Colonic mucosa (tissue), 4 donors: ENCODE measurements at regions not wholly inside any gene's neighbourhood (a gene's known extent, or its start where the extent isn't known, plus 50 kb on each side); places are given as distances from the start of the nearest gene placed in this dataset.
"Not testable (repeated sequence)": the region's sequence is repeated elsewhere in the genome, so short reads cannot be mapped to it uniquely, and the experiment has no call there.

ENCODE experiments used
- DNase-seq: peaks from one replicate; pipeline ENCODE4 v3.0.0-alpha.2; 2020
- H3K27ac ChIP-seq: fragments of 200-600 bp; one replicate; pipeline ENCODE4 v1.8.0; 2021
- H3K27me3 ChIP-seq: fragments of 200-600 bp; one replicate; pipeline ENCODE4 v1.8.0; 2021
- H3K36me3 ChIP-seq: fragments of 200-600 bp; one replicate; pipeline ENCODE4 v1.8.0; 2021
- H3K4me1 ChIP-seq: fragments of 200-600 bp; one replicate; pipeline ENCODE4 v1.8.0; 2021; ENCODE audit warnings: mild to moderate bottlenecking
- H3K4me3 ChIP-seq: fragments of 200-600 bp; one replicate; pipeline ENCODE4 v1.8.0; 2021
- H3K9ac ChIP-seq, 2 donors: one replicate each; pipeline ENCODE4 v1.7.0; 2013; ENCODE audit warnings: control low read depth in 2 of 2, low read depth in 2 of 2, low read length in 2 of 2
- H3K9me3 ChIP-seq: fragments of 200-600 bp; one replicate; pipeline ENCODE4 v1.8.0; 2021
- CTCF ChIP-seq: fragments of 200-600 bp; IDR thresholded peaks from one replicate; pipeline ENCODE4 v1.8.0; 2022; ENCODE audit warnings: antibody characterized with exemption, mild to moderate bottlenecking
- intact Hi-C: fragments of 100-400 bp; cut with DNase I; formaldehyde crosslinking; loops from one replicate; pipeline ENCODE4 v1.14.1; 2022
- donor health status: healthy.
- donor health status: DM: no; HTN: no; CAD: no.
- donor health status: DM: no; HTN: no; CAD: no.

DNA sequence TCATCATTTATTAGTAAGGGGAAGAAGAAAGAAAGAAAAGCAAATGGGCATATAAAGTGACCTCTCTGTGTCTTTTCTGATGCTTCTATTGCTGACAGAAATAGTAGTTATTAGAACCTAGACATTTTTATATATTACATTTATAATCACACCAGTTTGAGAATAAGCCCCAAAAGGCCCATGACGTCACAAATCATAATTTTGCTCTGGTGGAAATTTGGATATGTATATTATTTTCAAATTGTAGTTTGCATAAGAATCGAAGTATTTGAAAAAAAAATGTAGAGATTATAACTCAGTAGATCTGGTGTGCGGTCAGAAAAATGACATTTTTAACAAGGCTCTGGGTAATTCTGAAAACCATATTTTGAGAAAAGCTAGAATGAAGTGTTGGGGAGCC, 101.2 kb upstream of the STEAP1 start:
- H3K4me3 ChIP-seq: no peak overlapping the region
- H3K9me3 ChIP-seq: no peaks in the 10 kb centered on the region
- no peaks in the 10 kb centered on the region for H3K4me1 ChIP-seq
- no peaks in the 10 kb centered on the region for H3K36me3 ChIP-seq
- H3K9ac ChIP-seq: no peak overlapping the region
- TF ChIP-seq CTCF: no peak
- no peak for DNase-seq
- no peaks in the 10 kb centered on the region for H3K27me3 ChIP-seq
- intact Hi-C loops: no loop called here
- no peak overlapping the region for H3K27ac ChIP-seq

- Histone ChIP-seq H3K9ac (no peak overlapping the region), H3K4me1 (no peaks in the 10 kb centered on the region), H3K27ac (no peak overlapping the region), H3K27me3 (no peaks in the 10 kb centered on the region), H3K36me3 (no peaks in the 10 kb centered on the region), H3K9me3 (no peaks in the 10 kb centered on the region), H3K4me3 (no peak overlapping the region)
- intact Hi-C loops: no loop called here
- TF ChIP-seq CTCF: no peak
- DNase-seq: no peak
These were observed 93.2 kb upstream of the STEAP1 start for GRCh38 chr7:90061077-90061476.

GRCh38 chr7:90064370-90064769, 89.9 kb upstream of the STEAP1 start:
- Histone ChIP-seq H3K4me1 (no peaks in the 10 kb centered on the region), H3K9me3 (no peaks in the 10 kb centered on the region), H3K36me3 (no peaks in the 10 kb centered on the region), H3K27ac (no peak overlapping the region), H3K27me3 (no peaks in the 10 kb centered on the region), H3K9ac (no peak overlapping the region), H3K4me3 (no peak overlapping the region)
- intact Hi-C loops: no loop called here
- no peak for TF ChIP-seq CTCF
- no peak for DNase-seq

DNA sequence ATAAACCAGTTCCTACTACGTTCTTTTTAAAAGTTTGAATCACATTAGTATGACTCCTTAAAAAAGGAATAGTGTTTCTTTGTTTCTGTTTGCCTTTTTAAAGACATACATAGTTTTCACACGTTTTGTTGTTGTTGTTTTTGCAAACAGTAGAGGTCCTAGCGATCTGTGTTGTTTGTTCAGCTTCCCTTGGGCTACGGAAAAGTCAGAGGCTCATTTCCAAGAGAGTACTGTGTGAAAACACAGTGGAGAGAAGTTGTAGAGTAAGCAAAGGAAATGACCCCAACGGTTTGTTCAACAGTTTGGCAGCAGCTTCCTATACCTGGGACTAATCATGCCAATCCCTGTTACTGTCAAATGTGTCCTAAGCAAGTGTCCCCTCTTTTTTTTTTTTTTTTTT, 87.1 kb upstream of the STEAP1 start:
- Histone ChIP-seq H3K9ac (no peak overlapping the region), H3K4me3 (no peak overlapping the region), H3K36me3 (no peaks in the 10 kb centered on the region), H3K27me3 (no peaks in the 10 kb centered on the region), H3K9me3 (no peaks in the 10 kb centered on the region), H3K27ac (no peak overlapping the region), H3K4me1 (no peaks in the 10 kb centered on the region)
- no peak for TF ChIP-seq CTCF
- DNase-seq: no peak
- intact Hi-C loops: no loop called here

- H3K9me3 ChIP-seq, H3K4me1 ChIP-seq, H3K27ac ChIP-seq, H3K27me3 ChIP-seq, intact Hi-C loops, H3K9ac ChIP-seq, H3K4me3 ChIP-seq, H3K36me3 ChIP-seq: not testable (repeated sequence)
- peak; percentile 45 for DNase-seq
These were observed 84.0 kb upstream of the STEAP1 start for GRCh38 chr7:90070238-90070637.

GRCh38 chr7:90078921-90079320, 75.3 kb upstream of the STEAP1 start:
- Histone ChIP-seq H3K36me3 (no peaks in the 10 kb centered on the region), H3K9me3 (no peaks in the 10 kb centered on the region), H3K27ac (no peak overlapping the region), H3K4me1 (no peaks in the 10 kb centered on the region), H3K4me3 (no peak overlapping the region), H3K27me3 (no peaks in the 10 kb centered on the region), H3K9ac (no peak overlapping the region)
- no peak for DNase-seq
- TF ChIP-seq CTCF: no peak
- intact Hi-C loops: no loop called here
